ENCODE measurements at regions not wholly inside any gene's neighbourhood (a gene's known extent, or its start where the extent isn't known, plus 50 kb on each side); places are given as distances from the start of the nearest gene placed in this dataset.
"Not testable (repeated sequence)": the region's sequence is repeated elsewhere in the genome, so short reads cannot be mapped to it uniquely, and the experiment has no call there.

GRCh38 chr4:137393044-137393443 is 139.2 kb downstream of the PCDH18 start:
- peak; percentile 20 for DNase-seq

GRCh38 chr4:137390707-137391106 is 141.6 kb downstream of the PCDH18 start:
- DNase-seq: no peak

- no peak for DNase-seq
These were observed 142.3 kb downstream of the PCDH18 start for GRCh38 chr4:137389911-137390520.

- no peak for DNase-seq
These were observed 144.4 kb downstream of the PCDH18 start for GRCh38 chr4:137387924-137388323.

- no peak for DNase-seq
These were observed 147.8 kb downstream of the PCDH18 start for GRCh38 chr4:137384476-137384875.

- DNase-seq: no peak
These were observed 153.5 kb downstream of the PCDH18 start for GRCh38 chr4:137378821-137379220.

GRCh38 chr4:137378393-137378792 is 153.9 kb downstream of the PCDH18 start:
- DNase-seq: no peak

GRCh38 chr4:137376312-137376711 is 156.0 kb downstream of the PCDH18 start:
- no peak for DNase-seq

- DNase-seq: no peak
These were observed 157.0 kb downstream of the PCDH18 start for GRCh38 chr4:137375111-137375850.

GRCh38 chr4:137370679-137371078 is 161.6 kb downstream of the PCDH18 start:
- no peak for DNase-seq

- DNase-seq: no peak
These were observed 162.1 kb downstream of the PCDH18 start for GRCh38 chr4:137370206-137370633.

- no peak for DNase-seq
These were observed 164.7 kb downstream of the PCDH18 start for GRCh38 chr4:137367620-137368019.

- DNase-seq: no peak
These were observed 168.8 kb downstream of the PCDH18 start for GRCh38 chr4:137363496-137363895.

GRCh38 chr4:137361756-137362470 is 170.4 kb downstream of the PCDH18 start:
- no peak for DNase-seq

GRCh38 chr4:137360761-137361160 is 171.5 kb downstream of the PCDH18 start:
- no peak for DNase-seq

GRCh38 chr4:137359691-137360315 is 172.5 kb downstream of the PCDH18 start:
- no peak for DNase-seq

- not testable (repeated sequence) for DNase-seq
These were observed 177.7 kb downstream of the PCDH18 start for GRCh38 chr4:137354562-137354961.

GRCh38 chr4:137347371-137347770 is 184.9 kb downstream of the PCDH18 start:
- DNase-seq: no peak

- no peak for DNase-seq
These were observed 186.7 kb downstream of the PCDH18 start for GRCh38 chr4:137345597-137345996.

GRCh38 chr4:137343221-137343620 is 189.1 kb downstream of the PCDH18 start:
- DNase-seq: no peak

GRCh38 chr4:137333031-137333430 is 199.3 kb downstream of the PCDH18 start:
- DNase-seq: no peak

GRCh38 chr4:137312257-137312656 is 220.0 kb downstream of the PCDH18 start:
- no peak for DNase-seq

Data from amniotic stem cell (primary cell).